PFSK-1 (cell line): ENCODE measurements at regions not wholly inside any gene's neighbourhood (a gene's known extent, or its start where the extent isn't known, plus 50 kb on each side); places are given as distances from the start of the nearest gene placed in this dataset.

Experiments used
- POLR2AphosphoS5 ChIP-seq: IDR thresholded peaks from 2 replicates; pipeline ENCODE4 v1.6.1; 2012; ENCODE audit warnings: low read depth, mild to moderate bottlenecking, control low read depth, low read length, moderate library complexity
- SIN3A ChIP-seq: IDR thresholded peaks from 2 replicates; pipeline ENCODE4 v1.6.1; 2012; ENCODE audit warnings: mild to moderate bottlenecking, low read length, moderate library complexity, borderline replicate concordance; ENCODE audit not compliant: insufficient read depth
- TAF1 ChIP-seq: IDR thresholded peaks from 2 replicates; pipeline ENCODE4 v1.6.1; 2012; ENCODE audit warnings: low read length, control low read depth, borderline replicate concordance; ENCODE audit not compliant: insufficient read depth
- TF ChIP-seq, protein P1 (sequence below), 2 experiments: IDR thresholded peaks; 2 replicates each; pipeline versions ENCODE4 v1.6.1 to v1.8.0; 2011 to 2012; ENCODE audit warnings: low read depth in 2 of 2, low read length in 2 of 2, control low read depth in 1 of 2, inconsistent platforms in 1 of 2, mild to moderate bottlenecking in 1 of 2, moderate library complexity in 1 of 2; ENCODE audit not compliant: insufficient read depth in 1 of 2

- TF ChIP-seq, protein P1, sequence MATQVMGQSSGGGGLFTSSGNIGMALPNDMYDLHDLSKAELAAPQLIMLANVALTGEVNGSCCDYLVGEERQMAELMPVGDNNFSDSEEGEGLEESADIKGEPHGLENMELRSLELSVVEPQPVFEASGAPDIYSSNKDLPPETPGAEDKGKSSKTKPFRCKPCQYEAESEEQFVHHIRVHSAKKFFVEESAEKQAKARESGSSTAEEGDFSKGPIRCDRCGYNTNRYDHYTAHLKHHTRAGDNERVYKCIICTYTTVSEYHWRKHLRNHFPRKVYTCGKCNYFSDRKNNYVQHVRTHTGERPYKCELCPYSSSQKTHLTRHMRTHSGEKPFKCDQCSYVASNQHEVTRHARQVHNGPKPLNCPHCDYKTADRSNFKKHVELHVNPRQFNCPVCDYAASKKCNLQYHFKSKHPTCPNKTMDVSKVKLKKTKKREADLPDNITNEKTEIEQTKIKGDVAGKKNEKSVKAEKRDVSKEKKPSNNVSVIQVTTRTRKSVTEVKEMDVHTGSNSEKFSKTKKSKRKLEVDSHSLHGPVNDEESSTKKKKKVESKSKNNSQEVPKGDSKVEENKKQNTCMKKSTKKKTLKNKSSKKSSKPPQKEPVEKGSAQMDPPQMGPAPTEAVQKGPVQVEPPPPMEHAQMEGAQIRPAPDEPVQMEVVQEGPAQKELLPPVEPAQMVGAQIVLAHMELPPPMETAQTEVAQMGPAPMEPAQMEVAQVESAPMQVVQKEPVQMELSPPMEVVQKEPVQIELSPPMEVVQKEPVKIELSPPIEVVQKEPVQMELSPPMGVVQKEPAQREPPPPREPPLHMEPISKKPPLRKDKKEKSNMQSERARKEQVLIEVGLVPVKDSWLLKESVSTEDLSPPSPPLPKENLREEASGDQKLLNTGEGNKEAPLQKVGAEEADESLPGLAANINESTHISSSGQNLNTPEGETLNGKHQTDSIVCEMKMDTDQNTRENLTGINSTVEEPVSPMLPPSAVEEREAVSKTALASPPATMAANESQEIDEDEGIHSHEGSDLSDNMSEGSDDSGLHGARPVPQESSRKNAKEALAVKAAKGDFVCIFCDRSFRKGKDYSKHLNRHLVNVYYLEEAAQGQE (IDR thresholded peaks at IDR 0.05; ENCODE audit: insufficient read depth in 1 of 2, low read depth in 2 of 2, low read length in 2 of 2), result no peak
- no peak for TF ChIP-seq POLR2AphosphoS5
- TF ChIP-seq TAF1, result no peak
- TF ChIP-seq SIN3A, result no peak
Measured at GRCh38 chr6:26241033-26241895, 123.7 kb upstream of the BTN3A2 start.
